Activated B cell treated with CpG ODN at 0.5 μM for 24 hours (primary cell): ENCODE measurements at regions not wholly inside any gene's neighbourhood (a gene's known extent, or its start where the extent isn't known, plus 50 kb on each side); places are given as distances from the start of the nearest gene placed in this dataset.

ENCODE experiments used
- ATAC-seq: fragments of 200-7000 bp; cut with Tn5 transposase; one replicate; pipeline ENCODE4 v1.10.0; 2021; ENCODE audit warnings: low read depth, mild to moderate bottlenecking, moderate library complexity
- CTCF ChIA-PET: fragments of 350-600 bp; sonication (Branson Sonifier 250); formaldehyde crosslinking; loops from one replicate; lab custom pipeline; 2021; ENCODE audit warnings: antibody characterized with exemption; lab: Charles Lee
- POLR2A ChIA-PET: fragments of 350-600 bp; sonication (Branson Sonifier 250); formaldehyde crosslinking; loops from one replicate; lab custom pipeline; 2021; ENCODE audit warnings: antibody characterized with exemption; lab: Charles Lee
- DNase-seq: peaks from one replicate; pipeline ENCODE4 v3.0.0; 2022
- H3K27ac Mint-ChIP-seq: one replicate; pipeline ENCODE4 v1.8.0; 2020; ENCODE audit warnings: mixed read lengths
- H3K27me3 Mint-ChIP-seq: one replicate; pipeline ENCODE4 v1.8.0; 2021; ENCODE audit warnings: mixed read lengths
- H3K36me3 Mint-ChIP-seq: one replicate; pipeline ENCODE4 v1.8.0; 2021; ENCODE audit warnings: low read depth, mixed read lengths
- H3K4me1 Mint-ChIP-seq: one replicate; pipeline ENCODE4 v1.8.0; 2021; ENCODE audit warnings: mixed read lengths
- H3K4me3 Mint-ChIP-seq: one replicate; pipeline ENCODE4 v1.8.0; 2020; ENCODE audit warnings: mild to moderate bottlenecking, mixed read lengths
- H3K9me3 Mint-ChIP-seq: one replicate; pipeline ENCODE4 v1.8.0; 2020; ENCODE audit warnings: mixed read lengths
- CTCF ChIP-seq: fragments of 200-600 bp; IDR thresholded peaks from one replicate; pipeline ENCODE4 v1.8.0; 2022; ENCODE audit warnings: antibody characterized with exemption, mild to moderate bottlenecking
- intact Hi-C: fragments of 100-400 bp; cut with micrococcal nuclease; formaldehyde crosslinking; loops from one replicate; pipeline ENCODE4 v1.15.1; 2024

- TF ChIP-seq CTCF: no peak
- Mint-ChIP-seq H3K36me3 (no peaks in the 10 kb centered on the region), H3K4me1 (no peaks in the 10 kb centered on the region), H3K4me3 (no peak overlapping the region), H3K27ac (no peak overlapping the region), H3K27me3 (no peaks in the 10 kb centered on the region), H3K9me3 (peaks cover 5% of the 10 kb centered on the region)
- intact Hi-C loops: no loop called here
- POLR2A ChIA-PET: no interaction called here
- CTCF ChIA-PET: no interaction called here
- ATAC-seq: no peak
- DNase-seq: no peak
Observed at GRCh38 chr12:16674885-16675284, 68.9 kb upstream of the LMO3 start.

- no peak for ATAC-seq
- Mint-ChIP-seq H3K36me3 (no peaks in the 10 kb centered on the region), H3K4me3 (no peak overlapping the region), H3K9me3 (peaks cover 4% of the 10 kb centered on the region), H3K4me1 (no peaks in the 10 kb centered on the region), H3K27ac (no peak overlapping the region), H3K27me3 (no peaks in the 10 kb centered on the region)
- TF ChIP-seq CTCF: no peak
- ChIA-PET CTCF (no interaction called here), POLR2A (no interaction called here)
- intact Hi-C loops: no loop called here
- DNase-seq: no peak
Observed at GRCh38 chr12:16670456-16671050, 64.6 kb upstream of the LMO3 start.

- no peak overlapping the region for H3K4me3 Mint-ChIP-seq
- DNase-seq (no peak), ATAC-seq (no peak)
- peaks cover 1% of the 10 kb centered on the region for H3K9me3 Mint-ChIP-seq
- intact Hi-C loops: no loop called here
- no peaks in the 10 kb centered on the region for H3K4me1 Mint-ChIP-seq
- ChIA-PET POLR2A (no interaction called here), CTCF (no interaction called here)
- no peaks in the 10 kb centered on the region for H3K27me3 Mint-ChIP-seq
- H3K36me3 Mint-ChIP-seq: no peaks in the 10 kb centered on the region
- no peak overlapping the region for H3K27ac Mint-ChIP-seq
- no peak for TF ChIP-seq CTCF
Observed at GRCh38 chr12:16669756-16670155, 63.8 kb upstream of the LMO3 start.

- no peak for DNase-seq
- intact Hi-C loops: no loop called here
- ChIA-PET CTCF (no interaction called here), POLR2A (no interaction called here)
- TF ChIP-seq CTCF: no peak
- Mint-ChIP-seq H3K27ac (no peak overlapping the region), H3K4me1 (no peaks in the 10 kb centered on the region), H3K4me3 (no peak overlapping the region), H3K9me3 (peaks cover 3% of the 10 kb centered on the region), H3K27me3 (no peaks in the 10 kb centered on the region), H3K36me3 (no peaks in the 10 kb centered on the region)
- no peak for ATAC-seq
Observed at GRCh38 chr12:16668198-16668597, 62.2 kb upstream of the LMO3 start.

- Mint-ChIP-seq H3K36me3 (no peaks in the 10 kb centered on the region), H3K4me3 (no peak overlapping the region), H3K9me3 (peaks cover 15% of the 10 kb centered on the region), H3K27me3 (no peaks in the 10 kb centered on the region), H3K4me1 (no peaks in the 10 kb centered on the region), H3K27ac (no peak overlapping the region)
- no peak for TF ChIP-seq CTCF
- CTCF ChIA-PET: no interaction called here
- intact Hi-C loops: no loop called here
- POLR2A ChIA-PET: no interaction called here
- DNase-seq: no peak
- no peak for ATAC-seq
Observed at GRCh38 chr12:16658699-16659098, 52.7 kb upstream of the LMO3 start.
